GM18519 (cell line): ENCODE measurements at regions not wholly inside any gene's neighbourhood (a gene's known extent, or its start where the extent isn't known, plus 50 kb on each side); places are given as distances from the start of the nearest gene placed in this dataset.

Source experiments
- ATAC-seq: cut with Tn5 transposase; IDR thresholded peaks from one replicate; pipeline ENCODE4 v1.9.1; 2021; ENCODE audit warnings: mild to moderate bottlenecking, moderate library complexity; ENCODE audit not compliant: unreplicated experiment, low FRiP score

DNA sequence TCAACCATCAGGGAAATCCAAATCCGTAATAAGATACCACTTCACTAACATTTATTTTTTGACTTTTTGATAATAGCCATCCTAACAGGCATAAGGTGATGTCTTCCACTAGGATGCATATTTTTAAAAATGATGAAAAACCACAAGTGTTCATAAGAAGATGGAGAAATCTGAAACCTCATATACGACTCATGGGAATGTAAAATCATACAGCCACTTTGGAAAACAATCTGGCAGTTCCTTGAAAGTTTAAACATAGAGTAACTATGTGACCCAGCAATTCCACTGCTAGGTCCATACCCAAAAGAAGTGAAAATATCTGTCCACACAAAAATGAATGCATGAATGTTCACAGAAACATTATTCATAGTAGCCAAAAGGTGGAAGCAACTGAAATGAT is 431.0 kb downstream of the ENC1 start:
- ATAC-seq, result no peak

DNA sequence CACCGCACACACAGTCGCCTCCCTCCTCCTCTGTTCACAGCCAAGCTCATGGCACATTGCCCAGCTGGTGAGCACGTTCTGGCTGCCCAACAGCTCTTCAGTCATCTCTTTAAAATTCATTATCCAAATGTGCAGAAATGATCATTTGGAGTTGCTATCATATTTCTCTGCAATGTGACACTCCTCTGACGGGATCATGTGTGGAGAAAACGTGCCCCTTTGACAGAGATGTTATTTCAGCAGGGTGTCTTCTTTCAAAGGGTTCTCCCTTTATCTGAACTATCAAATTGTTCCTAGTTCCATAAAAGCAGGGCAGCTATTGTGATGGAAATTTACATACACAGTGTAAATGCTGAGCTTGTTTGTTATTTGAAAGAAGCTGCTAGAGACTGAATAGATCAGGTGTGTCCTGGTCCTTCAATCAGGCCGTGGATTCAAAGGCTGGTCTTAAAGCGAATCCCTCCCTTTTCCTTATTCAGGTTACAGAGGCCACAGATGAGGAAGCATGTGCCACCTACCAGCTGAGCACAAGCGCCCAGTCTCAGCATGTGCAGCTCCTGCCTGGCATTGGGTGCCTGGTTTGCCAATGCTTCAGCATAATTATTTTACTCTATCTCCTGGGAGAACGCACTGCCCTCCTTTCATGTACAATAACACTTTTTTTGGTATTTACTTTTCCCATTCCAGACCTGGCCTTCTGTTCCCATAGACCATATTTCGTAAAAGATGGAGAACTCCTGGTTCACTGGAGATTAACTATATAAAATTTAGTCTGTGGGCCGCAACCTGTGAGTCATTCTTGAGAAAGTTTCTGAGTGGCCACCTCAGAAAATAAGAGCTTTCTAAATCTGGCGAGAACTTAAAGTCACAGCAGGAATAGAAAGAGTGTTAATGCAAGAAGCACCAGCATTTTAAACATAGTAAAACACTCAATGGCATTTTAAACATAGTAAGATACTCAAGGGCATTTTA is 433.7 kb downstream of the ENC1 start:
- no peak for ATAC-seq

DNA sequence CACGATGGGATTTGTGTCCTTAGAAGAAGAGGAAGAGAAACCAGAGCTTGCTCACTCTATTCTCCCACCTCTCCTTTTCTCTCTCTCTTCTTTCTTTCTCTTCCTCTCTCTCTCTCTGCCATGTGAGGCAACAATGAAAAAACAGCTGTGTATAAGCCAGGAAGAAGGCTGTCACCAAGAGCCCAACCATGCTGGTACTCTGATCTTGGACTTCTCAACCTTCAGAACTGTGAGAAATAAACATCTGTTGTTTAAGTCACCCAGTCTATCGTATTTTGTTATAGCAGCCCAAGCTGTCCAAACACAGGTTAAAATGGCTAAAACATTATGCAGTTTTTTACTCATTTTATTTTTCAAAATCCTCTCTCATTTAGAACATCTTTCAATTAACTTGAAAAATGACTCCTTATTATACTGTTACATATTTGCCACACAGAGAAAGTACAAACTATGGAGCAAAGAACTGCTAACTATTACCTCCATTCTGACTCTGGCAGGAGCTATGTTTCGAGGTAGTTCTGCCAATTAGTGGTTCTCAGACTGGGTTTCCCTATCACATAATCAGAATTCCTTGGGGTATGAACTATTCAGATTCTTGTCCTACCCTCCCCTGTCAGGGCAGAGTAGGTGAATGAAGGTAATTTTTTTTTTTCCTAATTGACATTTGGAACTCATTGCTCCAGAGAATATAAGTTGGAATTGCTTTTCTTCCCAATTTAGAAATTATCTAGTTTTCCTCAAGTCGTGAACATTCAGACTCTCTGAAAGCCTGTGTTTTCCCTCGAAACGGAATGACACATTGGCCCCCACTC is 434.6 kb downstream of the ENC1 start:
- no peak for ATAC-seq

DNA sequence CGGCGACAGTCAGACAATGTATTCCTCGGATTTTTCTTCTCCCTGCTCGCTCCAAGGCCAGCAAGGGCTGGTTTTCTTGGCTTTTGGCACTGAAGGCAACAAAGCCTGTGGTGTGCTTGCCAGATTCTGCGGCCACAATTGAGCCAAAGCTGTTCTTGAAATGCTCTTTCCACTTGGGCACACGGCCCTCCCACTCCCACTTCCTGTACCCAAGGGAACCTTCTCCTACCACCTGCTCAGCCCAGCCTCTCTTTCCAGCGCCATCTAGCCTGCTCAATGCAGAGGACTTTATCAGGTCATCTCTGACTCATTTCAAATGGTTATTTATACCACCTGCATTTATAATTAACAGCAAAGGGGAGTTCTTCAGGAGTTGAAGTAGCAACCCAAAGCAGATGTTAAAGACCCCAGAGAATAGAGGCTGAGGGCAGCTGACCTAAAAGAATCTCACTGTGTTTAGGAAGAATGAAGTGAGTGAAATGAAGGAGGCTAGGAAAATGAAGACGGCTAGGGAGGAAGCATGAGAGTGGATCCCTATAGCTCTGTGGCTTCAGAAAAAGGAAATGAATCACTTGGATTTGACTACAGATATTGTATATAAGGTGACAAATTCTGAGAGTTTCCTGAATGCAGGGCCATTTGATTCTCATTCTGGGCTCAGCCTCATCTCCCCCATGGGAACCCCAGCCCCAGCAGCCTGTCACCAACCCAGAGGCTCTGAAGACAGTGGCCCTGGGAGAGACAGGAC is 439.0 kb downstream of the ENC1 start:
- ATAC-seq, result no peak

DNA sequence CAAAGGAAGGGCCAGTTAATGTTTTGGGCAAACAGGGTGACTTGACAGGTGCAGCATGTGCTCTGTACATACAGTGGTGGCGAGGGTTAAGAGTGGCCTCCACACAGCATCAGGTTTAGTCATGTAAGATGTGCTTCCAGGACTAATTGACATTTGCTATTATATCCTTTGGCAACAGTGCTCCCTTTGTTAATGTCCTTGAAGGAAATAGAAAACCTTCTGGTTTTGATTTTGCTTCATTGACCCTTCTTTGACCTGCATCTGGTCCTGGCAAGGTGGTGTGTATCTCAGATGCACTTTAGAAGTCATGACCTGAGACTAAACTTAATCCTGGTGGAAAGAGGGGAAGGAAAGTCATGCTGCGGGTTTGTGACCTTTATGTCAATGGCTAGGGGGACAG is 440.0 kb downstream of the ENC1 start:
- no peak for ATAC-seq

DNA sequence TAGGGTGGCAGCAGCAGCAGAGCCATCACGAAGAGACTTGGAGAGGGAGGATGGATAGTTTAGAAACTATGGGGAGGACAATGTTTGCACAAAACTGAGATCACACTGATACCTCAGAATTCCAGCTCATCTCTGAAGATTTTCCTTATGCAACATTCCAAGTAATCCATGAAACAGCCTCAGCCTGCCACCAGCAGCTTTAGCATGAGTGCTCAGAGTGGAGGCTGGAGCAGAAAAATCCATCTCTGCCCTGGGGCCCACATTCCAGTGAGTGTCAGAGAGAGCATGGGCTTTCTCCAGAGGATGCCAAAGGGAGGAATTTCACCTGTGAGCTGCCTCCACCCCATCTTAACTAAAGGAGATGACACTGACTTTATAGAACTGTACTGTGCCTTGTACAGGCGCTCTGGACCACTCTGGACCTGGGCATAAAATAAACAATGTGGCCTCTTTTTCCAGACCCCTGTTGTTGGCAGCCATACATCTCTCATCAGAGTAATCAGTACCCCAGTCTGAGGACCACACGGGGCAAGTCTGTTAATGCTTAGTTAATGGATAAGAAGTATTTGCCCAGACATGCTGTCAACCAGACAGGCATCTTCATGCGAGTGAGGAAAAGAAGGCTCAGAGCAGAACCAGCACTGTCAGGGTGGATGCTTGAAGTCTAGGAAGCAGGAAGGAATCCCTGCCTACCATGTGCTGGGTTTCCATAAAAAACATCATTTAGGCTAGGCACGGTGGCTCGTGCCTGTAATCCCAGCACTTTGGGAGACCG is 440.9 kb downstream of the ENC1 start:
- ATAC-seq, result no peak

DNA sequence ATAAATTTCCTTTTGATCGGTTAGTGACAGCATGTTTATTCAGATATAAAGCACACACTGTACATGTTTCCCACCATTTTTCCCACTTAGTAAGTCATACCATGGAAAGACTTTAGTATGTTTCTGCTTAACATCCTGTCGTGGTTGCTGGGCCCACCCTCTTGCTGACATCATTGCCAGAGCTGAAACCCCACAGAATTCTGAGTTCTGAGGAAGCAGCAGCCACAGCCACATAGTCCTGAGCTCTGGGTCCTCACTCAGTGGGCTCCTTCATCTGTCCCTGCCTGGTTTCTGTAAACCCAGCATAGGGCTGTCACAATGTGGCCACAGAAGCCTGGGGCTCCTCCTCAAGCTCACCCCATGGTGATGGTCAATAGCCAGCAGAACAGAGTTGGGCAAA is 441.5 kb downstream of the ENC1 start:
- no peak for ATAC-seq

DNA sequence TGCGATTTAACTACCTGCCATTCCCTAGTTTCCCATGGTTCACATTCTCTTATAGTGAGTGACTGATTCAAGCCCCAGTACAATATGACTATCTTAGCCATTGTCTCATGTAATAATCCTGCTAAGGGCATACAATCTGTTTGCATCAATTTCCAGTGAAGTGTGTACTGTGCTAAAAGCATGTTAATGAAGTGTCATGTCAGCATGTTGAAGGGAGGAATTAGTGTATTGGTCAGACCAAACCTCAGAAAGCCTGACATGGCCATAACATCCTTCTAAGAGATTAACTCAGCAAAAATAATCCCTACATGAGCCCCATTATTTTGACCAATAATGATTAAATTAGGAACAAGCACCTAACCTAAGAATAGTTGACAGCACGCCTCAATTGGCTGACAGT is 442.4 kb downstream of the ENC1 start:
- ATAC-seq, result no peak

DNA sequence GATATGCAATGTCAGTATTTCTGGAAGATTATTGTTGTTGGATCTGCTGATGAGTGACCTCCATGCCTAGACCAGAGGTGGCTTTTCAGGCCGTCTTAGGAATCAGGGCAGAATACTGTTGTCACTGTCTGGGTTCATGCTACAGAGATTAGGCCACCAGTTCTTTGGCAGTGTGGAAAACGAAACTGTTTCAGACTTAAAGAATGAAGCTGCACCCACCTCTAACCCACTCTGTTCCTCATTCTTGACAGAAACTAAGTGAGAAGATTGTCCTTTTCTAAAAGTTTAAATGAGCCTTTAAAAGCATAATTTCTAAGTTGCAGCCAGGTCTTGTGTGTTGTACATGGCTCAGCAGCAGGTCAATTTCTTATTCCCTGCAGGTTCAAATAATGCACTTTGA is 444.3 kb downstream of the ENC1 start:
- peak; percentile 78 for ATAC-seq

DNA sequence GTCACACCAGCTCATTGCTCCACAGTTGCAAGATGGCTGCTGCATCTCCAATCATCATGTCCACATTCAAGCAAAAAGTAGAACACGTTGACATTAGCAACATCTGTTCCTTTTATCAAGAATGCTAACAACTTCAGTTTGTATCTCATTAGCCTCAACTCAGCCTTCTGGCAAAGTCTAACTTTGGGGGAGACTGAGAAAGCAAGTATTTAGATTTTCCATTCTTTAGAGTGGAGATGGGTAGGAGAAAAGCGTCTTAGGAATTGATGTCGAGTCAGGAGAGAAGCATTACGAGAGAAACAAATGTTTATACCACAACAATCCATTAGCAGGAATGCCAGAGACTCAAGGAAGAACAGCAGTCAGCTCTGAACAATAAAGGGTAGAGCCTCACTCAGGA is 446.3 kb downstream of the ENC1 start:
- no peak for ATAC-seq

DNA sequence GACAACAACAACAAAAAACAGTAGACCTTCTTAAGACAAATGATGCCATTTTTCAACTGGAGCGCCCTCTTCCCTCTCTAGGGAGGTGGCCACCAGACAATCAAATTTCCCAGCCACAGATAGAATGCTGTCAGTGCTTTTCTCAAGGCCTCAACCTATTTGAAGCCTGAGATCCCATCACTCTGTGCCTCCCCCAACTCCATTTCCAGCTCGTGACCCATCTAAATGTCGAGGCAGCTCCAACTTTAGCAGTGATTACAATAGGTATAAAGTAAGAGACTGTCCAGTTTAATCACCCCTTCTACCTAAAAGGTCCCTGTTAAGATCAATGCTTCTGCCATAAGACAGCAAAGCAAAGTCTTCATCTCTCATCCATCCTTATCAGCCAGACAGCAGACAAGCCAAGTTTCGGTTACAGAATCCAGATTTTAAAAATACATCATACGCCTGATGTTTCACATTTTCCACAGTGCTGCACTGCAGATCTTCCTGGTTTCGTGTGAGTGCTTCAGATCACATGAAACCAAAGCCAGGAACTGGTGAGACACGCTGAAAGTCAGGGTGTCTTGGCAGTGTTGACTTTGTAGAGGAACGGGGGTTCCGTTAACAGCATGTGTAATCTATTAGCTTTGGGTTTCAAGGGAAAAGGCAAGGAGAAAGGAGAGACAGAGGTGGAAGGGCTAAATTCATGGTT is 447.8 kb downstream of the ENC1 start:
- ATAC-seq, result no peak

DNA sequence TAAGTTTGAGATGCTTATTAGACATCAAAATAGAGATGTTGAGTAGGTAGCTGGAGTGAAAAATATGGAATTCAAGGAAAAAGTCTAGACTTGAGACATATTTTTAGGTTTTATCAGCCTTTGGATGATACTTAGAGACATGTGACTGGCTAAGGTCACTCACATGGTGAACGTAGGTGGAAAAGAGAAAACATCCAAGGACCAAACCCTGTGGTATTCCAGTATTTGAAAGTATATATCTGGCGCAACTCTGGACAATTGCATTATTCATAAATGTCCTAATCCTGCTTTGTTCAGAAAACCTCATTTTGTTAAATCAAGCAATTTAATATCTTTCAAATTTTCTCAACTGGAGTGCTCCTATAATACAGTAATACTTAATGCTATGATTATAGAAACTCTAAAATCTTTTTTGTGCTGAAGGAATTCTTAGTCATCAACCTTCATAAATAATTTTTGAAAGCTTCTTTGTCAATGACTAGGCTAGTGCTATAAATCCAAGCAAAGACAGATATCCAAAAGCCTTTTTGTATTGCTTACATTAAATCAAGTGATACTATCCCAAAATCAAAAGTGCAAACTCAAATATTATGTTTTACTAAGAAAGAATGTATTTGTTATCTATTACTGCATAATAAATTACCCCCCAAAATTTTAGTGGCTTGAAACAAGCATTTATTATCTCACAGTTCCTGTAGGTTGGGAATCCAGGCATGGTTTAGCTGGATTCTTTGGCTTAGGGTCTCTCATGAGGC is 452.0 kb downstream of the ENC1 start:
- no peak for ATAC-seq

DNA sequence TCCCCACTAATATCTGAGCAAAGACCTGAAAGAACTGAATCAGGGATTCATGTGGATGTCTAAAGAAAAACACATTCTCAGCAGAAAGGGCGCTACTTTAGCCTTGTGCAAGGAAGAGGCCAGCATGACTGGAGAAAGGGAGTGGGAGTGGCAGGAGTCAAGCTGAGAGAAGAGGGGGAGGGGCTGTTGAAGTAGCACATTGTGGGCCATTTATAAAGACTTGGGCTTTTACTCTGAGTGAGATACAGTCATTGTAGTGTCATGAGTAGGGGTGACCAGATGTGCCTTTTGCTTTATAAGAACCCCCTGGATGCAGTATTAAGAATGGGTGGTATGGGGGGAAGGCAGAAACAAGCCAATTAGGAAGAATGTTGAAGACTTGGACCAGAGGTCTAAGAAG is 452.8 kb downstream of the ENC1 start:
- no peak for ATAC-seq

DNA sequence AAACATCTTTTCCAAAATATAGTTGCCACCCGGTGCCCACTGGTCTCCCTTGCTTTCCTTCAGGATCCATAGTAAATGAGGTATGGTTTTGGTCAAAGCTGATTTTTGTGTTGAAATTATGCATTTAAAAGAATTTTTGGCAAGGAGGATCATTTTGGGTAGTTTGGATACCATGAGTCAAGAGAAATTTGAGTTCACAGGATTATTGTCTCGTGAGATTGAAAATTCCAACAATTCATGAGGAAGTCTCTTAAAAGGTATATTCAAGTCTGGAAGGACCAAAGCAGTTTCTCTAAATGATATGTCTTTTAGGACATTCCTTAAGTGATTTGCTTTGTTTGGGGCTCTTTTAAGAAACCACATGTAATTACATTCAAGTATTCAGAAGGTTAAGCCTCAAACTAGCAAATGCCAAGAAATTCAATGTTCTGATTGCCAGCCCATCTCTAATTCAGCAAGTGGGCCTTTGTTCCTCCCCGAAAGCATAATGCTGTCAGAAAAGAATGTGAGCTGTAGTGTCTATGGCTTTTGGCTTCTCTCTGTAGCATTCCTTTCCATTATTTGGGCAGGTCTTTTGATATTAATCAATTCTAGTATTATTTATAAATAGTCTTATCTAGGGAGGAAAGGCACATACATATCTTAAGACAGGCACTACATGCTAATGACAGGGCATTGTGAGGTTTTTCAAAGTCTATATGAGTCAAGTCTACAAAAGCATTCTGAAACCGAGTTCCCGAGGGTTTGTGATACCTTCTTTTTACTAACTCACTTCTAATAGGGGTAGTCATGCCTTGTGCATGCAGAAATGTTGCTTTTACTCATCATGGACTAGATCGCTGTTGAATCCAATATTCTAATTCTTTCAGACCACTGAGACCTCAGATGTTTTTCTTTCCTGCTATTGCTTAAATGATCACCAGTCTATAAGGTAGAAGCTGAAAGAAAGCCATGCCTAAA is 453.9 kb downstream of the ENC1 start:
- no peak for ATAC-seq

DNA sequence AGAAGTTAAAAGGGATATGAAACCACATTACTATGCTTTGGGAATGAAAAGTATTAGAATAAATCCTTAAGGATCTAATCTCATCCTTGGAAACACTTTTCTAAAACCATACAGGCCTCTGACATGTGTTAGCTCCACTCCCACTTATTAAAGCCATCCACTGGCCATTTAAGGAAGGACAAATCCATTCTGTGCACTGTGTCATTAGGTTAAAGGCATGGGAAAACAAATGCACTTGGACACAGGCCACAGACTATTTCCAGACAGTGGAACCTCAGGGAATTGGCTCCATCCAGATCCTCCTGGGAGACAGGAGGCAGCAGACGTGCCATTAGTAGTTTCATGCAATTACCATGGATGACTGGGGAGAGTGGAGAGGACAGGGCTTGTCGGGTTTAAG is 454.9 kb downstream of the ENC1 start:
- ATAC-seq, result no peak

DNA sequence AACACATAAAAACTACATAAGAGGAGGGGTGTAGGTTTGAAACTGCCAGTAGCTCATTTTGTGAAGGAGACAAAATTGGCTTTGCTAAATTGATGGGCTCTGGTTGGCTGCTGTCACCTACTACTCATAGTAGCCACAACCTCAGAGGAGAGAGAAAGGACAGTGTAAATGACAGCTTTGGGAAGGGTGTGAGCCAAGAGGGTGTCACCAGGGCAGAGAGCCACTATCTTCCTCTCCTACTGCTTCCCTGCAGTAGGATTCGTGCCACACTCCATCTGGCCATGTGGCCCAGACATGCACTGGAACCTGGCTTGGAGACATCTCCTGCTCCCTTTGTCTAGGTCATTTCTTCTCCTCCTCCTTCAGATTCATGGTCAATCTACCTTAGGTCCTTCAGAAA is 455.9 kb downstream of the ENC1 start:
- ATAC-seq, result no peak

DNA sequence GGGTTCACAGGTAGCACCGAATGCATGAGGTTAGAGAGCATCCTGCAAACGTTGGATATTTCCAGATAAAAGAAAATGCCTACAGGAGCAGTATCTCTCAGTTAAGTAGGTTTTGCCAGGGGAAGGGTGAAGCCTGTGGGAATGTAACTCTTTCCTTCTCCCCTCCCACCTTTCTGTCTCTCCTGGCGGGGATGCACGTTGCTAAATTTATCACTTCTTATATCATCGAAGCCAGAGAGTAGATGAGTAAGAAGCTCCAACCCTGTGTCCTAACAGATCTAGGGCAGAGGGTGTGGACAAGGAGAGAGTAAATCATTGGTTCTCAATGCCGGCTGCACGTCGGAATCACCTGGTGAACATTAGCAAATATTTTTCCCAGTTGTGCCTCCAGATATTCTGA is 457.5 kb downstream of the ENC1 start:
- no peak for ATAC-seq

DNA sequence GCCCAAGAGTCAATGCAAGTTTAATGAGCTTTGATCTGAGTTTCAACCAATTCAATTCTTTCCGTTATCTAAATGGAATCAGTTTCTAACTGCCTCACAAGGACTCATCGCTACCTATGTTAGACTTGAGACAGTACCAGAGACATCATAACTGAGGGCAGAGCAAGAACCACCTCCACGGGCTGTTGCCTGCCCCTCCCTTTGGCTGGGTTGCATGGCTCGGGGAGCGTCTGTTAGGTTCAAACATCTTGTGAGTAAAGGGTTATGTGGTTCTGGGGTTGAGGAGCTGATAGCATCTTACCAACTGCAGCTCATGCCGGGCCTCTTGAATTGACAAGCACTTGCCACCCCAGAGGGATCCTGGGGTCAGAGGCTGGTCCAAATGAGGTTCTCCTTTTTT is 457.9 kb downstream of the ENC1 start:
- no peak for ATAC-seq
